HG03439 (cell line): ENCODE measurements at regions not wholly inside any gene's neighbourhood (a gene's known extent, or its start where the extent isn't known, plus 50 kb on each side); places are given as distances from the start of the nearest gene placed in this dataset.

Source experiments
- ATAC-seq: cut with Tn5 transposase; IDR thresholded peaks from one replicate; pipeline ENCODE4 v1.9.1; 2021; ENCODE audit warnings: mild to moderate bottlenecking, moderate library complexity; ENCODE audit not compliant: unreplicated experiment

DNA sequence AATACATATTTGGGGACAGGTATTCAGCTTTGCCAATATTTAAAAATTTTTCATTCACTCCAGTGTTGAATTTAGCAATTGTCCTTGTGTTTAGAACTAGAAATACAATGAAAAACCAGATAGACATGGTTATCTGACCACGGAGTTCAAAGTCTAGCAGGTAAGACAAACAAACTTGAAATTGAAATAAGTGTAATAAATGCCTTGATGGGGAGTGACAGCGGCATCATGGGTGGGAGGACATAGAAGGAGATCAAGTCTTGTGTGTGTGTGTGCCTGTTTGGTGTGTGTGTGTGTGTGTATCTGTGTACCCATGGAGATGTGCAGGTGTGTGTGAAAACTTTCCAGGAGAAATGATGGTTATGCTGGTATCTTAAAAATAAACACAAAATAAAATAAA lies 750.0 kb upstream of the CITED2 start:
- no peak for ATAC-seq

DNA sequence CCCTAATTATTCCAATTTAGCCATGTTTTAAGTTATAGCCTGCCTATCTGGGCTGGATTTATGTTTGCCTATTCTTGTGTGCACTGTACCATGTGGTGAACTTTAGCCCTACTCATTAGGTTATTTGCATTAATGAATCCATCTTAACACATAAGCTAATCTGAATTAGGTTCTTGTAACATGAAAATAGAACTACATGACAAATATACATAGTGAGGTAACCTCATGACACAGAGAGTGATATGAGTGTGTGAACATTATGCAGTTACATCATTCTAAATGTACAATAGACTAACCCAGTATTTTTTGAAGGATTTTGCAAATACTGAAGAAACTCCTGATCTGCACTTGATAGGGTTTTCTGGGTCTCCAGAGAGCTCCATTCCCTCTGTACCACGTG lies 733.7 kb upstream of the CITED2 start:
- no peak for ATAC-seq

DNA sequence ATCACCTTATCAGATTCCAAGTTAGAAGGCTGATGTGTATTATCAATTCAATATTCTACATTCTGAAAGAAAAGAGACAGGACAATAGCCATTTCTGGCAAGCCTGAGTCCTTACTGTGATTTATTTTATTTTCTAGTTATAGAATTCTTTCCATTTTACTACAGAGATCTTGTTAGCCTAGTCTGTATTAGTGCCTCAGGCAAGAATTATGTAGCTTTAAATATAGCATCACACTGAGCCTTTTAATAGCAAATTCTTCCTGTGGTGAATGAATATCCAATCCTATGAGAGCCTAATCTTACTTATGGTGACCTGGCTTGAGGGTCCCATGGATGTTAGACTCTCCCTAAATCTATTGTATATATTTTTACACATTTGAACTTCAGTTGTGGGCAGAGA lies 732.8 kb upstream of the CITED2 start:
- ATAC-seq, result no peak

GRCh38 chr6:140105857-140106256 lies 731.4 kb upstream of the CITED2 start:
- ATAC-seq, result no peak

DNA sequence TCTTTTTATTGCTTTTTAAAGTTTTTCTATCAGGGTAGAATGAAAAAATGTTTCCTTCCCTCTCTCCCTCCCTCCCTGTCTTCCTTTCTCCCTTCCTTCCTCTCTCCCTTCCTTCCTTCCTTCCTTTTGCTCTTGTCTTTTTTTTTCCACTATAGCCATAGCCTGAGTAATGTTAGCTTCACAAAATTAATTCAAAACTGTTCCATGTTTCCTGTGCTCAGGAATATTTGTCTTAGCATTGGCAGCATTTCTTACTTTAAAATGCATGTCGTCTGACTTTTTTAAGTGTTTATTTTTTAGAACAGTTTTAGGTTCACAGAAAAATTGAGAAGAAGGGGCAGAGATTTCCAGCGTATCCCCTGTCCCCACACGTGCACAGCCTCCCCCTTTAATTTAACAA lies 730.8 kb upstream of the CITED2 start:
- ATAC-seq, result no peak

- no peak for ATAC-seq
Observed at GRCh38 chr6:140101818-140102217, 727.4 kb upstream of the CITED2 start.

GRCh38 chr6:140101367-140101766 lies 726.9 kb upstream of the CITED2 start:
- ATAC-seq, result no peak

DNA sequence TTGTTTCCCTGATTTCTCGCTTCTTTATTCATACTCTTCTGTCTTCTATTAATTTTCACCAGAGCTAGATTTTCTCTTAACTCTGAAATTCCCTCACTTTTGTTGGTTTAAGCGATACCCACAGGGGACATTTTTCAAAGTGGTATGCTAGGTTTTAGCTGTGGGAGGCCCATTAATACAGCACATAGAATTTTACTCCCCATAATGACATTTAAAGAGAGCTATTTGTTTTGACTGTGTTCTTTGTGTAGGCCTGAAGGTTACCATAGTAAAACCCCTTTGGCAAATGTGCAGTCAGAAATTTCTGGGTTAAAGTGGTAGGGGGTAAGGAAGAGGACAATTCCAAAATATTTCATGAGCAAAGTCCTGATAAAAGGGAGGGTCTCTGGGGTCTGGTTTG lies 721.1 kb upstream of the CITED2 start:
- ATAC-seq, result no peak

DNA sequence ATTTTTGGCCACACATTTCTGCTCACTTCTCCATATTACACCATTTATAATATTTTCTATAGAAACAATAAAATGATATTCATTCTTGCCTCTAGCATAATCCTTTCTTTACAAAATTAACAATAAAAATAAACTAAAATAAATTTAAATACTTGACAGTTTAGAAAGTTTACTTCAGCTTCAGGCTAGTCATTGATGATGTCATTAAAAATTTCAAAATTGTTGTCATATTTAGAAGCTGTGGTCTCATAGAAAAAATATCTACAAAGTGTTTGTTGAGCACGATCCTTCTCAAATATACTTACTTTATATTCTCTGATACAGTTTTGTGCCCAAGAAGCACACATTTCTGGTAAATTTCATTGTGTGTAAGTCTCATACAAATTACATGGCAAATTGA lies 717.4 kb upstream of the CITED2 start:
- no peak for ATAC-seq

GRCh38 chr6:140090871-140091270 lies 716.4 kb upstream of the CITED2 start:
- no peak for ATAC-seq

GRCh38 chr6:140083375-140083774 lies 708.9 kb upstream of the CITED2 start:
- no peak for ATAC-seq

GRCh38 chr6:140082867-140083297 lies 708.4 kb upstream of the CITED2 start:
- no peak for ATAC-seq

GRCh38 chr6:140079328-140079727 lies 704.9 kb upstream of the CITED2 start:
- ATAC-seq, result no peak

GRCh38 chr6:140078561-140079125 lies 704.2 kb upstream of the CITED2 start:
- ATAC-seq, result no peak

- ATAC-seq, result no peak
Observed at GRCh38 chr6:140077827-140078560, 703.5 kb upstream of the CITED2 start.

- ATAC-seq, result no peak
Observed at GRCh38 chr6:140076105-140076504, 701.7 kb upstream of the CITED2 start.

DNA sequence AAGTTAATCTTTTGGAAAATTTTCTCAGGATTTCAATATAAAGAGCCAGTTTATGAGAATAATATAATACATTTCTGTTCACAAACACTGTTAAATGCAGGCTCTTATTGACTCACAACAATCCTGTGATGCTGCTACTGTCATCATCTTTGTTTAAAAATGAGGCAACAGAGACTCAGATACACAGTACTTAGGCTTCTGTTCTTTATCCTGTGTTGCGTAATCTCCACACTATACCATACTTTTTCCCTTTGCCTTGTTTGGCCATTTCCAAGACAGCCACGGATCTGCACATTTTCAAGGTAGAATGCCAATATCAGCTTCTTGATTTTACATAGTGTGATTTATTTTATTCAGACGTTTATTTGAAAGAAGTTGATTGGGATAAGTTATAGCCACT lies 699.0 kb upstream of the CITED2 start:
- ATAC-seq, result no peak

GRCh38 chr6:140071601-140072062 lies 697.2 kb upstream of the CITED2 start:
- no peak for ATAC-seq

- no peak for ATAC-seq
Observed at GRCh38 chr6:140070846-140071473, 696.5 kb upstream of the CITED2 start.

DNA sequence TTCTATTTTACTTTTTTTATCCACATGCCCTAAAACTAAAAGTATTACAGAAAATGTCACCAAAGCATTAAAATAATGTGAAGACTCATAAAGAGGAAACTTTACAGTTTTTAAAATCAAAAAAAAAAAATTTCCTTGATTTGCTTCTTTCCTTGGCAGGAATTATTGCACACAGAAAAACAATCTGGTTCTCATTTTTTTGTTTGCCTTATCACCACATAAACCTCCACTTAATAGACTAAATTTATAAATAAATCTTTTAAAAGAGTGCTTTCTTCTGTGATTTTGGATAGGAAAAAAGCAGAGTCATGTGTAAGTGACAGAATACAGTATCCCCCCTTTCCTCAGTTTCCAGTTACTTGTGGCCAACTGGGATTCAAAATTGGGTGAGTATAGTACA lies 695.1 kb upstream of the CITED2 start:
- ATAC-seq, result no peak

DNA sequence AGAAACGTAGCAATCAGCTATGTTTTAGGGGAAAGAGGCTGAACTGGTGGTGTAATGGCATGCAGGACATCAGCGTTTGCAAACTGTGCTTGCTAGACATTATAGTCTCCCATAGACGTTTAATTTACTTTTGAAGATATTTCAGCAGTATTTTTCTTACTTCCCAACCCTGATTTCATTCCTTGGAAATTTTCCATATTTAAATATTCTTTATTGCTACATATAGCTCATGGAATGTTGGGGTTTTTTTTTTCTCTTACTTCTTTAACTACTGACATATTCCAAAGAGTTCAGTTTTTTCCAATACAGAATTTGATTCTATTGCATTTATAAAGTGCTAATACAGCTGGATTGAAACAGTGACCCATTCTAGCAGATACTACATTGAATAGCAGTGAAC lies 694.4 kb upstream of the CITED2 start:
- no peak for ATAC-seq

DNA sequence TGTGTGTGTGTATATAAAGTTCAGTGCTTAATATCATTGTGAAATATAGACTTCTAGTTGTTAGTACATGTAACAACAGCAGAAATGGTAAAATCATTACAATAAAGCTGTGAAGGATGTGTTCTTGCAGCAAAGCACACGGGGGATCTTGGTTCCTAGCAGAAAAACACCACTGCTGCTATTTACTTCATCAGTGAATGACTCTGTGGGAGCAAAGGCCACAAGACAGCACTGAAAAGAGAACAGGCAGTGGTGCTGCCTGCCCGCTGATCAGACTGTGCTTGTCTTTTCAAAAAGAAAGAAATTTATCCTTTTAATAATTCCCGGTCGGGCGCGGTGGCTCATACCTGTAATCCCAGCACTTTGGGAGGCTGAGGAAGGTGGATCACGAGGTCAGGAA lies 689.9 kb upstream of the CITED2 start:
- no peak for ATAC-seq
